ENCODE measurements at regions not wholly inside any gene's neighbourhood (a gene's known extent, or its start where the extent isn't known, plus 50 kb on each side); places are given as distances from the start of the nearest gene placed in this dataset.
A peak's percentile ranks its signal among the peaks of the same experiment; 100 is the strongest.

- Mint-ChIP-seq H3K36me3 (ENCODE audit: low read depth) (peaks cover 2% of the 10 kb centered on the region), H3K4me1 (ENCODE audit: low read depth) (peaks cover 14% of the 10 kb centered on the region), H3K27ac (ENCODE audit: unreplicated experiment) (no peak overlapping the region), H3K9me3 (ENCODE audit: low read depth) (no peaks in the 10 kb centered on the region), H3K4me3 (ENCODE audit: unreplicated experiment) (no peak overlapping the region), H3K27me3 (ENCODE audit: low read depth) (peaks cover 21% of the 10 kb centered on the region)
- DNase-seq (ENCODE audit: low spot score): no peak
- TF ChIP-seq, protein P1, sequence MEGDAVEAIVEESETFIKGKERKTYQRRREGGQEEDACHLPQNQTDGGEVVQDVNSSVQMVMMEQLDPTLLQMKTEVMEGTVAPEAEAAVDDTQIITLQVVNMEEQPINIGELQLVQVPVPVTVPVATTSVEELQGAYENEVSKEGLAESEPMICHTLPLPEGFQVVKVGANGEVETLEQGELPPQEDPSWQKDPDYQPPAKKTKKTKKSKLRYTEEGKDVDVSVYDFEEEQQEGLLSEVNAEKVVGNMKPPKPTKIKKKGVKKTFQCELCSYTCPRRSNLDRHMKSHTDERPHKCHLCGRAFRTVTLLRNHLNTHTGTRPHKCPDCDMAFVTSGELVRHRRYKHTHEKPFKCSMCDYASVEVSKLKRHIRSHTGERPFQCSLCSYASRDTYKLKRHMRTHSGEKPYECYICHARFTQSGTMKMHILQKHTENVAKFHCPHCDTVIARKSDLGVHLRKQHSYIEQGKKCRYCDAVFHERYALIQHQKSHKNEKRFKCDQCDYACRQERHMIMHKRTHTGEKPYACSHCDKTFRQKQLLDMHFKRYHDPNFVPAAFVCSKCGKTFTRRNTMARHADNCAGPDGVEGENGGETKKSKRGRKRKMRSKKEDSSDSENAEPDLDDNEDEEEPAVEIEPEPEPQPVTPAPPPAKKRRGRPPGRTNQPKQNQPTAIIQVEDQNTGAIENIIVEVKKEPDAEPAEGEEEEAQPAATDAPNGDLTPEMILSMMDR (IDR thresholded peaks at IDR 0.05): no peak
These were observed 75.7 kb upstream of the THUMPD2 start for GRCh38 chr2:39854771-39855170.

GRCh38 chr2:39852831-39853230, 73.8 kb upstream of the THUMPD2 start:
- Mint-ChIP-seq H3K27me3 (ENCODE audit: low read depth) (peaks cover 22% of the 10 kb centered on the region), H3K9me3 (ENCODE audit: low read depth) (no peaks in the 10 kb centered on the region)
- TF ChIP-seq, protein P1 (IDR thresholded peaks at IDR 0.05): no peak

DNA sequence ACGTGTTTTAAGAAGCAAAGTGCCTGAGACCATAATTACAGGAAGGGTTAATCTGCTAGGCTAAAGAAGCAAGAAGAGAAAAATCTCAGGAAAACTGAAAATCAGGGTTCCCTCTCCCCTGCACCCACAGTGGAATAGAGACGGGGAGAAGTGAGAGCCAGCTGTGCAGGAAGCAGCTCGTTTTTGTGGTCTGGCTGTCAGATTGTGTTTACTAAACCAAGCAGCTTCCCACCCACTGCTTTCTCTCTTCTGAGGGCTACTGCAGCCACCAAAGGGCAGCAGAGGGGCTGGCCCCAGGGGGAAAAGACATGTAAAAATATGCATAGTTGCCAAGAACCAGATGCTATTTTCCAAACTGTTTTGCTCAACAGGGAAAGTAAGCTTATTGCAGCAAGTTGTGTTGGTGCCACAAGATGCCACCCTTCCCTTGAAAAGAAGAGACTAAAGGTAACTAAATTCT, 72.6 kb upstream of the THUMPD2 start:
- no peak for DNase-seq (ENCODE audit: low spot score)
- no peak overlapping the region for H3K27ac Mint-ChIP-seq (ENCODE audit: unreplicated experiment)
- TF ChIP-seq, protein P1 (IDR thresholded peaks at IDR 0.05): peak; percentile 65
- no peak overlapping the region for H3K4me3 Mint-ChIP-seq (ENCODE audit: unreplicated experiment)
- peaks cover 29% of the 10 kb centered on the region for H3K27me3 Mint-ChIP-seq (ENCODE audit: low read depth)
- no peaks in the 10 kb centered on the region for H3K9me3 Mint-ChIP-seq (ENCODE audit: low read depth)
- peaks cover 2% of the 10 kb centered on the region for H3K36me3 Mint-ChIP-seq (ENCODE audit: low read depth)
- H3K4me1 Mint-ChIP-seq (ENCODE audit: low read depth): peaks cover 14% of the 10 kb centered on the region

More at GRCh38 chr2:39852831-39853230, 73.8 kb upstream of the THUMPD2 start:
- Mint-ChIP-seq H3K4me1 (ENCODE audit: low read depth) (peaks cover 14% of the 10 kb centered on the region), H3K4me3 (ENCODE audit: unreplicated experiment) (no peak overlapping the region), H3K27ac (ENCODE audit: unreplicated experiment) (no peak overlapping the region), H3K36me3 (ENCODE audit: low read depth) (peaks cover 2% of the 10 kb centered on the region)
- DNase-seq (ENCODE audit: low spot score): no peak

GRCh38 chr2:39851251-39851650, 72.2 kb upstream of the THUMPD2 start:
- Mint-ChIP-seq H3K4me1 (ENCODE audit: low read depth) (peaks cover 14% of the 10 kb centered on the region), H3K27ac (ENCODE audit: unreplicated experiment) (no peak overlapping the region), H3K36me3 (ENCODE audit: low read depth) (peaks cover 2% of the 10 kb centered on the region), H3K4me3 (ENCODE audit: unreplicated experiment) (no peak overlapping the region), H3K27me3 (ENCODE audit: low read depth) (peaks cover 28% of the 10 kb centered on the region), H3K9me3 (ENCODE audit: low read depth) (no peaks in the 10 kb centered on the region)
- TF ChIP-seq, protein P1 (IDR thresholded peaks at IDR 0.05): no peak
- DNase-seq (ENCODE audit: low spot score): no peak

GRCh38 chr2:39849982-39850526, 71.0 kb upstream of the THUMPD2 start:
- no peak for DNase-seq (ENCODE audit: low spot score)
- Mint-ChIP-seq H3K27me3 (ENCODE audit: low read depth) (peaks cover 21% of the 10 kb centered on the region), H3K4me1 (ENCODE audit: low read depth) (peaks cover 14% of the 10 kb centered on the region), H3K36me3 (ENCODE audit: low read depth) (no peaks in the 10 kb centered on the region), H3K9me3 (ENCODE audit: low read depth) (no peaks in the 10 kb centered on the region), H3K4me3 (ENCODE audit: unreplicated experiment) (no peak overlapping the region), H3K27ac (ENCODE audit: unreplicated experiment) (no peak overlapping the region)
- TF ChIP-seq, protein P1 (IDR thresholded peaks at IDR 0.05): no peak
